H9 (cell line): ENCODE measurements at regions not wholly inside any gene's neighbourhood (a gene's known extent, or its start where the extent isn't known, plus 50 kb on each side); places are given as distances from the start of the nearest gene placed in this dataset.

Experiments used
- DNase-seq: peaks from one replicate; pipeline ENCODE4 v3.0.0-alpha.2; 2017
- H2AFZ ChIP-seq: one replicate; pipeline ENCODE4 v1.6.1; 2013; ENCODE audit warnings: mild to moderate bottlenecking, low read length, control low read depth, moderate library complexity
- H2AK5ac ChIP-seq: 2 replicates; pipeline ENCODE4 v1.6.1; 2013; ENCODE audit warnings: low read length, control low read depth, mixed read lengths; ENCODE audit not compliant: insufficient read length
- H2BK120ac ChIP-seq: one replicate; pipeline ENCODE4 v1.6.1; 2013; ENCODE audit warnings: low read depth, mild to moderate bottlenecking, low read length, control low read depth, inconsistent platforms; ENCODE audit not compliant: poor library complexity, severe bottlenecking
- H2BK12ac ChIP-seq: 2 replicates; pipeline ENCODE4 v1.6.1; 2013; ENCODE audit warnings: low read length, control low read depth, mixed read lengths, low read depth; ENCODE audit not compliant: insufficient read length
- H2BK15ac ChIP-seq: 2 replicates; pipeline ENCODE4 v1.6.1; 2013; ENCODE audit warnings: low read depth, low read length, control low read depth
- H2BK20ac ChIP-seq: one replicate; pipeline ENCODE4 v1.6.1; 2013; ENCODE audit warnings: low read depth, mild to moderate bottlenecking, low read length, control low read depth, inconsistent platforms; ENCODE audit not compliant: poor library complexity, severe bottlenecking
- H2BK5ac ChIP-seq: 2 replicates; pipeline ENCODE4 v1.6.1; 2013; ENCODE audit warnings: low read length, control low read depth, mixed read lengths; ENCODE audit not compliant: insufficient read length
- H3K14ac ChIP-seq: 2 replicates; pipeline ENCODE4 v1.6.1; 2013; ENCODE audit warnings: low read length, control low read depth; ENCODE audit not compliant: insufficient read depth
- H3K18ac ChIP-seq: 2 replicates; pipeline ENCODE4 v1.6.1; 2013; ENCODE audit warnings: low read depth, mild to moderate bottlenecking, mixed read lengths, low read length, control low read depth; ENCODE audit not compliant: insufficient read length
- H3K23ac ChIP-seq: 2 replicates; pipeline ENCODE4 v1.6.1; 2013; ENCODE audit warnings: low read length, control low read depth, mixed read lengths, low read depth; ENCODE audit not compliant: insufficient read length
- H3K23me2 ChIP-seq: 2 replicates; pipeline ENCODE4 v1.6.1; 2013; ENCODE audit warnings: low read depth, mild to moderate bottlenecking, mixed read lengths, low read length, control low read depth; ENCODE audit not compliant: insufficient read length, poor library complexity, severe bottlenecking
- H3K27ac ChIP-seq: 2 replicates; pipeline ENCODE4 v1.5.1; 2013; ENCODE audit warnings: low read length, control low read depth, mixed read lengths, low read depth; ENCODE audit not compliant: insufficient read length
- H3K27me3 ChIP-seq: 2 replicates; pipeline ENCODE4 v1.6.1; 2013; ENCODE audit warnings: low read length, control low read depth, inconsistent platforms; ENCODE audit not compliant: insufficient read depth
- H3K4ac ChIP-seq: 2 replicates; pipeline ENCODE4 v1.6.1; 2013; ENCODE audit warnings: low read depth, mild to moderate bottlenecking, control low read depth, inconsistent platforms, low read length, moderate library complexity
- H3K4me1 ChIP-seq: 2 replicates; pipeline ENCODE4 v1.6.1; 2013; ENCODE audit warnings: low read length, control low read depth, inconsistent platforms; ENCODE audit not compliant: insufficient read depth
- H3K4me2 ChIP-seq: 2 replicates; pipeline ENCODE4 v1.6.1; 2013; ENCODE audit warnings: low read length, control low read depth, mixed read lengths; ENCODE audit not compliant: insufficient read length, insufficient read depth
- H3K56ac ChIP-seq: 2 replicates; pipeline ENCODE4 v1.6.1; 2013; ENCODE audit warnings: low read depth, mild to moderate bottlenecking, mixed read lengths, low read length, control low read depth; ENCODE audit not compliant: insufficient read length
- H3K79me1 ChIP-seq: 2 replicates; pipeline ENCODE4 v1.6.1; 2013; ENCODE audit warnings: low read depth, mild to moderate bottlenecking, moderate library complexity, low read length, control low read depth, inconsistent platforms; ENCODE audit not compliant: insufficient read depth, poor library complexity, severe bottlenecking
- H3K79me2 ChIP-seq: 2 replicates; pipeline ENCODE4 v1.6.1; 2013; ENCODE audit warnings: low read length, control low read depth, inconsistent platforms; ENCODE audit not compliant: insufficient read depth
- H3K9ac ChIP-seq: 2 replicates; pipeline ENCODE4 v1.6.1; 2013; ENCODE audit warnings: low read length, control low read depth, mixed read lengths; ENCODE audit not compliant: insufficient read length; ENCODE audit errors: extremely low read depth
- H3K9me3 ChIP-seq: one replicate; pipeline ENCODE4 v1.6.1; 2013; ENCODE audit warnings: low read depth, low read length, inconsistent platforms; ENCODE audit not compliant: control insufficient read depth
- H3T11ph ChIP-seq: one replicate; pipeline ENCODE4 v1.6.1; 2013; ENCODE audit warnings: mild to moderate bottlenecking, low read length, control low read depth, inconsistent platforms
- H4K20me1 ChIP-seq: one replicate; pipeline ENCODE4 v1.6.1; 2013; ENCODE audit not compliant: control insufficient read depth, insufficient read length, insufficient read depth
- H4K5ac ChIP-seq: 2 replicates; pipeline ENCODE4 v1.6.1; 2013; ENCODE audit warnings: low read depth, mild to moderate bottlenecking, mixed read lengths, low read length, control low read depth; ENCODE audit not compliant: insufficient read length
- H4K8ac ChIP-seq: replicated peaks from 2 replicates; pipeline ENCODE4 v1.6.1; 2013; ENCODE audit warnings: low read length, control low read depth, mixed read lengths, low read depth; ENCODE audit not compliant: insufficient read length
- H4K91ac ChIP-seq: 2 replicates; pipeline ENCODE4 v1.6.1; 2013; ENCODE audit warnings: low read depth, mild to moderate bottlenecking, moderate library complexity, mixed read lengths, low read length, control low read depth; ENCODE audit not compliant: insufficient read length
- H3K27ac Mint-ChIP-seq, 3 experiments: 2 replicates in 2 of 3; 3 replicates in 1 of 3; pipeline ENCODE4 v1.8.0; 2020 to 2021; ENCODE audit warnings: mixed read lengths in 3 of 3, mild to moderate bottlenecking in 1 of 3, moderate library complexity in 1 of 3
- H3K27me3 Mint-ChIP-seq: 2 replicates; pipeline ENCODE4 v1.8.0; 2021; ENCODE audit warnings: low read depth, mild to moderate bottlenecking, moderate library complexity, mixed read lengths
- H3K36me3 Mint-ChIP-seq, 3 experiments: 2 replicates in 2 of 3; 3 replicates in 1 of 3; pipeline ENCODE4 v1.8.0; 2020 to 2021; ENCODE audit warnings: low read depth in 3 of 3, mixed read lengths in 3 of 3; ENCODE audit not compliant: insufficient read depth in 1 of 3
- H3K4me1 Mint-ChIP-seq, 2 experiments: 2 replicates each; pipeline ENCODE4 v1.8.0; 2020; ENCODE audit warnings: mixed read lengths in 2 of 2
- H3K4me3 Mint-ChIP-seq, 2 experiments: 2 replicates in 1 of 2; 3 replicates in 1 of 2; pipeline ENCODE4 v1.8.0; 2020 to 2021; ENCODE audit warnings: mild to moderate bottlenecking in 2 of 2, mixed read lengths in 2 of 2, moderate library complexity in 1 of 2
- H3K9me3 Mint-ChIP-seq, 2 experiments: 2 replicates in 1 of 2; 3 replicates in 1 of 2; pipeline ENCODE4 v1.8.0; 2020; ENCODE audit warnings: mild to moderate bottlenecking in 2 of 2, mixed read lengths in 2 of 2, moderate library complexity in 1 of 2
- WGBS: extraction: QIAGEN DNeasy Blood & Tissue Kit; methylation state at CpG from one replicate; pipeline ENCODE4 v1.1.7; 2013; ENCODE audit warnings: missing lambda C conversion rate, low lambda C conversion rate, mixed read lengths; ENCODE audit not compliant: insufficient read length; ENCODE audit errors: extremely low coverage; 5-methylcytosine and 5-hydroxymethylcytosine counted together
- TF ChIP-seq, protein P1 (sequence below): fragments of 200-600 bp; sonication (generic); conservative IDR thresholded peaks from 3 replicates; pipeline ENCODE4 v1.8.0; 2021; ENCODE audit warnings: antibody characterized with exemption, mild to moderate bottlenecking

DNA sequence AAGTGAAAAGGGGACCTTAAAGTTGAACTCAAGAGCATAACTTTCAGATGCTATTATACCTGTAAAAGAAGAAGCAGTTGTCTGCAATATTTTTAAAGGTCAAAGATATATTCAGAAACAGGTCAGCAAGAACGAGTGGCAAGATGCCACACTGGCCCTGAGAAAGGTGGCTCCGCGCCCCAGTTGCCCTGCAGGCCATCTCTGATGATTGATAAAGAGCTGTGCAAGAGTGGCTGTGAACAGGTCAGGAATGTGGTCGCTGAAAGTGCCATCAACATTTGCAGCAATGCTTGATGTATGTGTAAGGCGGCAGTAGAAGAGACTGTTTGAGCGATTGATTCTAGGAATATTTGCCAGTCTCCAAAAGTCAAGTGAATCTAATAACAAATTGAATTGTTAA lies 664.2 kb upstream of the SLC10A2 start:
- H3K4me1 Mint-ChIP-seq = no peaks in the 10 kb centered on the region
- WGBS = no CpG with 5 or more reads among the region's 6 CpGs
- H3K9me3 Mint-ChIP-seq = no peaks in the 10 kb centered on the region
- H3K79me2 ChIP-seq = no peaks in the 10 kb centered on the region
- H2AK5ac ChIP-seq = no peak overlapping the region
- no peak overlapping the region for H2BK5ac ChIP-seq
- H3K14ac ChIP-seq = no peak overlapping the region
- H3K4me3 Mint-ChIP-seq = no peak overlapping the region
- no peak overlapping the region for H3K56ac ChIP-seq
- H3K27me3 Mint-ChIP-seq = no peaks in the 10 kb centered on the region
- H3T11ph ChIP-seq = no peak overlapping the region
- DNase-seq = no peak
- no peak overlapping the region for H2BK12ac ChIP-seq
- H3K9me3 ChIP-seq = no peaks in the 10 kb centered on the region
- H4K5ac ChIP-seq = no peak overlapping the region
- no peak overlapping the region for H3K4ac ChIP-seq
- H3K23me2 ChIP-seq = no peaks in the 10 kb centered on the region
- no peak overlapping the region for H3K27ac Mint-ChIP-seq
- no peaks in the 10 kb centered on the region for H3K79me1 ChIP-seq
- no peak overlapping the region for H4K91ac ChIP-seq
- no peak overlapping the region for H3K9ac ChIP-seq
- no peaks in the 10 kb centered on the region for H3K36me3 Mint-ChIP-seq
- H2BK15ac ChIP-seq = no peak overlapping the region
- no peak overlapping the region for H3K18ac ChIP-seq
- H2AFZ ChIP-seq = no peak overlapping the region
- H4K8ac ChIP-seq = no peak overlapping the region
- no peak overlapping the region for H3K23ac ChIP-seq
- TF ChIP-seq, protein P1, sequence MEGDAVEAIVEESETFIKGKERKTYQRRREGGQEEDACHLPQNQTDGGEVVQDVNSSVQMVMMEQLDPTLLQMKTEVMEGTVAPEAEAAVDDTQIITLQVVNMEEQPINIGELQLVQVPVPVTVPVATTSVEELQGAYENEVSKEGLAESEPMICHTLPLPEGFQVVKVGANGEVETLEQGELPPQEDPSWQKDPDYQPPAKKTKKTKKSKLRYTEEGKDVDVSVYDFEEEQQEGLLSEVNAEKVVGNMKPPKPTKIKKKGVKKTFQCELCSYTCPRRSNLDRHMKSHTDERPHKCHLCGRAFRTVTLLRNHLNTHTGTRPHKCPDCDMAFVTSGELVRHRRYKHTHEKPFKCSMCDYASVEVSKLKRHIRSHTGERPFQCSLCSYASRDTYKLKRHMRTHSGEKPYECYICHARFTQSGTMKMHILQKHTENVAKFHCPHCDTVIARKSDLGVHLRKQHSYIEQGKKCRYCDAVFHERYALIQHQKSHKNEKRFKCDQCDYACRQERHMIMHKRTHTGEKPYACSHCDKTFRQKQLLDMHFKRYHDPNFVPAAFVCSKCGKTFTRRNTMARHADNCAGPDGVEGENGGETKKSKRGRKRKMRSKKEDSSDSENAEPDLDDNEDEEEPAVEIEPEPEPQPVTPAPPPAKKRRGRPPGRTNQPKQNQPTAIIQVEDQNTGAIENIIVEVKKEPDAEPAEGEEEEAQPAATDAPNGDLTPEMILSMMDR = no peak
- H3K4me1 ChIP-seq = no peaks in the 10 kb centered on the region
- no peak overlapping the region for H3K4me2 ChIP-seq
- H2BK20ac ChIP-seq = no peak overlapping the region
- no peak overlapping the region for H2BK120ac ChIP-seq
- H3K27me3 ChIP-seq = no peaks in the 10 kb centered on the region
- no peaks in the 10 kb centered on the region for H4K20me1 ChIP-seq
- H3K27ac ChIP-seq = no peak overlapping the region
